ENCODE measurements at regions not wholly inside any gene's neighbourhood (a gene's known extent, or its start where the extent isn't known, plus 50 kb on each side); places are given as distances from the start of the nearest gene placed in this dataset.
"Not testable (repeated sequence)": the region's sequence is repeated elsewhere in the genome, so short reads cannot be mapped to it uniquely, and the experiment has no call there.

DNA sequence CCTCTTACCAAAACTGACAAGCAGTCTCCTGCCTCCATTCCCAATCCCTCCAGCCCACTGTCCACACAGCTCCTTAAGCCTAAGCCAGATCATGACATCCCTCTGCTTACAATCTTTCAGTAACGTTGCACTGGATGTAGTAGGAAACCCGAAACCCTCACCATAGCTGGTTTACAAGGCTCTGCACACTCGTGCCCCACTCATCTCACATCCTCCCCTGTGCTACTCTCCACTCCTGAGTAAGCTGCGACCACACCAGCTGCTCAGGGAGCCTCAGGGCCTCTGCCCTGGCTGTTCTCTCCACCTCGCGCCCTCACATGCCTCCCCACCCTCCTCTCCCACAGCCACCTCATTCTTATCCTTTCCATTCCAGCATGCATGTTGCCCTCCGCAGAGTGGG is 288.9 kb downstream of the ANAPC1 start:
- not testable (repeated sequence) for TF ChIP-seq CTCF (IDR thresholded peaks at IDR 0.05; ENCODE audit: insufficient read depth, low read length); GABPA (IDR thresholded peaks at IDR 0.05; ENCODE audit: low read depth)
- TF ChIP-seq, protein P1, sequence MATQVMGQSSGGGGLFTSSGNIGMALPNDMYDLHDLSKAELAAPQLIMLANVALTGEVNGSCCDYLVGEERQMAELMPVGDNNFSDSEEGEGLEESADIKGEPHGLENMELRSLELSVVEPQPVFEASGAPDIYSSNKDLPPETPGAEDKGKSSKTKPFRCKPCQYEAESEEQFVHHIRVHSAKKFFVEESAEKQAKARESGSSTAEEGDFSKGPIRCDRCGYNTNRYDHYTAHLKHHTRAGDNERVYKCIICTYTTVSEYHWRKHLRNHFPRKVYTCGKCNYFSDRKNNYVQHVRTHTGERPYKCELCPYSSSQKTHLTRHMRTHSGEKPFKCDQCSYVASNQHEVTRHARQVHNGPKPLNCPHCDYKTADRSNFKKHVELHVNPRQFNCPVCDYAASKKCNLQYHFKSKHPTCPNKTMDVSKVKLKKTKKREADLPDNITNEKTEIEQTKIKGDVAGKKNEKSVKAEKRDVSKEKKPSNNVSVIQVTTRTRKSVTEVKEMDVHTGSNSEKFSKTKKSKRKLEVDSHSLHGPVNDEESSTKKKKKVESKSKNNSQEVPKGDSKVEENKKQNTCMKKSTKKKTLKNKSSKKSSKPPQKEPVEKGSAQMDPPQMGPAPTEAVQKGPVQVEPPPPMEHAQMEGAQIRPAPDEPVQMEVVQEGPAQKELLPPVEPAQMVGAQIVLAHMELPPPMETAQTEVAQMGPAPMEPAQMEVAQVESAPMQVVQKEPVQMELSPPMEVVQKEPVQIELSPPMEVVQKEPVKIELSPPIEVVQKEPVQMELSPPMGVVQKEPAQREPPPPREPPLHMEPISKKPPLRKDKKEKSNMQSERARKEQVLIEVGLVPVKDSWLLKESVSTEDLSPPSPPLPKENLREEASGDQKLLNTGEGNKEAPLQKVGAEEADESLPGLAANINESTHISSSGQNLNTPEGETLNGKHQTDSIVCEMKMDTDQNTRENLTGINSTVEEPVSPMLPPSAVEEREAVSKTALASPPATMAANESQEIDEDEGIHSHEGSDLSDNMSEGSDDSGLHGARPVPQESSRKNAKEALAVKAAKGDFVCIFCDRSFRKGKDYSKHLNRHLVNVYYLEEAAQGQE (IDR thresholded peaks at IDR 0.05; ENCODE audit: insufficient replicate concordance, low read depth) = not testable (repeated sequence)
